Ureter (tissue), 1 donor: ENCODE measurements at regions not wholly inside any gene's neighbourhood (a gene's known extent, or its start where the extent isn't known, plus 50 kb on each side); places are given as distances from the start of the nearest gene placed in this dataset.

Source experiments
- DNase-seq: peaks from one replicate; pipeline ENCODE4 v3.0.0-alpha.2; 2020; ENCODE audit warnings: low spot score
- donor health status: DM: yes; HTN: yes; CAD: no.

DNA sequence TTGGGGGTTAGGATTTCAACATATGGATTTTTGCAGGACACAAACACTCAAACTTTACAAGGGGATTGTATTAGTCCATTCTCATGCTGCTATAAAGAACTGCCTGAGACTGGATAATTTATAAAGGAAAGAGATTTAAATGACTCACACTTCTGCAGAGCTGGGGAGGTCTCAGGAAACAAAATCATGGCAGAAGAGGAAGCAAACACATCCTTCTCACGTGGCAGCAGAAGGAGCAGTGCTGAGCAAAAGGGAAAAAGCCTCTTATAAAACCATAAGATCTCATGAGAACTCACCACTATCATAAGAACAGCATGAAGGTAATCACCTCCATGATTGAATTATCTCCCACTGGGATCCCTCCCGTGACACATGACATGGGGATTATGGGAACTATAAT is 1183.1 kb downstream of the ZPLD1 start:
- DNase-seq = no peak

DNA sequence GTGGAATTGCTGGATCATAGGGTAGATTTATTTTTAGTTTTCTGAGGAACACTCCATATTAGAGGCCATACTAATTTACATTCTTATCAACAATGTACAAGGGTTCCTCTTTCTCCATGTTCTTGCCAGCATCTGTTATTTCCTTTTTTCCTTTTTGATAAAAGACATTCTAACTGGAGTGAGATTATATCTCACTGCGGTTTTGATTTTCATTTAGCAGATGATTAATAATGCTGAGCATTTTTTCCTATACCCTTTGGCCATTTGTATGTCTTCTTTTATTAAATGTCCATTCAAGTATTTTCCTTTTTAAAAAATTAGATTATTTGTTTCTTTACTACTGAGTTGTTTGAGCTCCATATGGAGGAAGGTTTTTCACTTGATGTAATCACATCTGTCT is 1189.5 kb downstream of the ZPLD1 start:
- DNase-seq = no peak

DNA sequence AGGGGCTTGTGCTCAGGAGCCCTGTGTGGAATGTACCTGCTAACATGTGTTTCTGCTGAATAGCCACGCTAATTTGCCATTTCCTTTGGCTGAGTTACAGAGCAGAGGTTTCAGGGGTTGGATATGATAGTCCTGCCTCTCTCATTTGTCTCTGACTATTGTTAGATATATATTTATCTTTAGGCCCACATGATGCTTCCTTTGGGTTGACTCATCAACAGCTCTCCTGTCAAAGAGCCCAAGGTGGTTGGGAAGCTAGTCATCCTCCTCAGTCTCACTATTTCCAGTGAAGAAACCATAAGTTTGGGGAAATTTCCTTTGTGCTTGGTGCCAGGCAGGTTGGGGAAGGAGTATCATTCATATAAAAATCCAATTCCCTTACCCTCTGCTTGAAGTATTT is 1194.6 kb downstream of the ZPLD1 start:
- DNase-seq = no peak

GRCh38 chr3:103644450-103644849 is 1209.6 kb downstream of the ZPLD1 start:
- DNase-seq = no peak

DNA sequence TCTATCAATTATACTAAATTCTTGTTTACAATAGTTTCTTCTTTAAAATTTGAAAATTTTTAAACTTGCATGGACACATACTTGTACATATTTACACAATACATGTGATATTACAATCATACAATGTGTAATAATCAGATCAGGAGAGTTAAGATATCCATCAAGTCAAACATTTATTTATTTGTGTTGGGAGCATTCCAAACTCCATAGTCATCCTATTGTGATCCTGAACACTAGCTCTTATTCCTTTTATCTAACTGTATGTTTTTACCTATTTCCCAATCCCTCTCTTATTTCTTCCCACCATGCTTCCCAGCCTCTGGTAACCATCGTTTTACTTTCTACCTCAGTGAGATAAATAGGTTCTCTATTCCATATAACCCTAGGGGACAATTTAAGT is 1219.2 kb downstream of the ZPLD1 start:
- DNase-seq = no peak

DNA sequence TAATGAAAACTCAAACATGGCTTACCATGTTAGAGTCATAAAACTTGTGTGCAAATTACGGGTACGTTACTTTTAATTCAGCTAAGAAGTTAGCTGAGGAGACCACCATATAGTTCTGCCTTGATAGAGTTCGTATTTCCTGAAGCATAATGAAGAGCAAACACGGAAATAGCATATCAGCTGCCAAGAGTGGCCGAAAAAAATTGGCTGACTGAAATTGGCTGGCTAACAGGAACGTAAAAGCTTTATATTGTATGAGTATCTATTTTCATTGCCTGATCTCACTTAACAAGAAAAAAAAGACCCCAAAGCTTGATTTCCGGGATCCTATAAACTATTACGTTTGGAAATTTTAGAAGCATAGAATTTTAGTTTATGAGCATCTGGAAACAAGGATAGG is 1222.9 kb downstream of the ZPLD1 start:
- DNase-seq = no peak

DNA sequence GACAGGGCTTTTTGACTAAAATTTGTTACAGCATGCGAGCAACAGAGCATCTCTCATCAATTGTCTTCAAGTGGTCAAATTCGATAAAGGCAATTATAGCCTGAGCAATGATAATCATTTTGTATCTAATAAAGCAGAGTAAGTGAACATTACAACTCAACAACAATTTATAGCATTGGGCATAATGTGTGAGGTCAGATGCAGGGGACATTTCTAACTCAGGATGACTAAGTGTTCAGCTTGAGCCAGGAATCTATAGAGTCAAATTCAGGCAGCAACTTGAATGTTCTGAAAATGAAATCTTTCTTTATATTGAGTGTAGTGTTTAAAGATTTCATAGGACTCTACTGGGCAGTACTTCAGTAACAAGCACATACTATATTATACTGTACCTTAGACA is 1226.0 kb downstream of the ZPLD1 start:
- DNase-seq = no peak

- no peak for DNase-seq
Observed at GRCh38 chr3:103662591-103662990, 1227.8 kb downstream of the ZPLD1 start.

GRCh38 chr3:103672346-103672745 is 1237.5 kb downstream of the ZPLD1 start:
- no peak for DNase-seq

DNA sequence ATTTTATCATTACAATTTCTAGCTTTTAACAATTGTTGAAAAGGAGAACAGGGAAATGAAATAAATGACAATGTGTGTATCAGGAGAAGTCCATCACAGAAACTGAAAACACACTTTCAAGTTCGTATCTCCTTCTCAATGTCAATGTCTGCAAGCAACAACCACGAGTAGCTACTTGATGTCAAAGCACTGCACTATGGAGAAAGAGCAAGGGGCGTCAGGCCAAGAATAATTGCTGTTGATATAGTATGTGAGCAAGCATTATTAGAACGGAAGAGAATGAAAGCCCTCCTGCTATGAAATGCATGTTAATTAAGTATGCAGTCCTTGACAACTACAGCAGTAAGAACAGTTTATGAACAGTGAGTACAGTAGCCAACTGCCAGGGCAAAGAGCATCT is 1250.1 kb downstream of the ZPLD1 start:
- no peak for DNase-seq

GRCh38 chr3:103685939-103686338 is 1251.1 kb downstream of the ZPLD1 start:
- DNase-seq = no peak

DNA sequence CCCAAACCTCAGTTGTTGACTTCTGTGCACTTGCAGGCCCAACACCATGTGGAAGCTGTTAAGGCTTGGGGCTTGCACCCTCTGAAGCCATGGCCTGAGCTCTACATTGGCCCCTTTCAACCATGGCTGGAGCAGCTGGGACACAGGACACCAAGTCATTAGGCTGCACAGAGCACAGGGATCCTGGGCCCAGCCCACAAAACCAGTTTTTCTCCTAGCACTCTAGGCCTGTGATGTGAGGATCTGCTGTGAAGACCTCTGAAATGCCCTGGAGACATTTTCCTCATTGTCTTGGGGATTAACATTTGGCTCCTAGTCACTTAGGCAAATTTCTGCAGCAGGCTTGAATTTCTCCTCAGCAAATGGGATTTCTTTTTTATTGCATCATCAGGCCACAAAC is 1255.7 kb downstream of the ZPLD1 start:
- no peak for DNase-seq

DNA sequence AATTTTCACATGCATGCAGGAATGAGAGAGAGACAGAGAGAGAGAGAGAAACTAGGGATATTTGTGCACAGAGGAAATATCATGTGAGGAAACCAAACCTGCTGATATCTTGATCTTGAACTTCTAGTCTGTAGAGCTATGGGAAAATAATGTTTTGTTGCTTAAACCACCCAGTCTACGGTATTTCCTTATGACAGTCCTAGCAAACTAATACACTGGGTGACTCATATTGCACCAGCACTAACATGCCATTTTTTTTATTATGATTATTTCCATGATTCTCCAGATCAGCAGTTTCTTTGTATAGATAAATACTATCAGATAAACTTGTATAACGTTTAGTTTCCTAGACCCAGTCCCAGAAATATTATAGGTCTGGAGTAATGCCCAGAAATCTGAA is 1259.0 kb downstream of the ZPLD1 start:
- no peak for DNase-seq

GRCh38 chr3:103698646-103699045 is 1263.8 kb downstream of the ZPLD1 start:
- DNase-seq = no peak

- DNase-seq = no peak
Observed at GRCh38 chr3:103699228-103699627, 1264.4 kb downstream of the ZPLD1 start.

DNA sequence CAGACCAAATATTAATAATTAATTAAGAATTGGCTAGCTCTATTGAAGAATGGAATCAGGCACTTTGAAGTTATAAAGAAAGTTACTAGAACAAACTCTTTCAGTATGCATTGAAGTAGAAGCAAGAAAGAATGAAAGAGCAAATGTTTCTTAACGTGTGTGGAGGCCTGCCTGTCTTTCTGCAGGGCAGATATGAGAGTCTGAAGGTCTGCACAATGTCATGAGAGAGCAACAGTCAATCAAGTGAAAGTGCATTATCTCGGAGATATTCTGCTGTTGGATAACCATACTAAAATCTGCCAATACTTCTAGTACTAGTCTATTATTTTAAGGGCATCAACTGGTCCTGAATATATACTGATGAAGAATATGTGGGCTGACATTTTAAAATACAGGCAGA is 1270.8 kb downstream of the ZPLD1 start:
- no peak for DNase-seq

DNA sequence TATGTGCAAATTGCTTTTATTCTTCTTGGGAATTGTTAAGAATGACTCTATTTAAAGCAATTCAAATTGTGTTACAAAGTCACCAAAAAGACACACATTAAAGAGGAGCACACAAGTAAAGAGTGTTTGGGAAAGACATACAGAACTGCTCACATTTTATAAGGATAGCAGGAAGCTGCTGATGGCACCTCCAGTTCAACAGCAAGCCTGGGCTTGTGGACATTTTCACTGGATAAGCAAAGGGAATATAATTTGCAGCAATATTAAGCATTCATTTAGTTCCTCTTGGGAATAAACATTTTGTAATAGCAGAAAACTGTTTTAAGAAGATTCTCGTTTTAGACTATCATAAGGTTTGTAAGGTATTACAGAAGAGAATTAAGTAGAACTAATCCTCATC is 1271.9 kb downstream of the ZPLD1 start:
- DNase-seq = no peak

DNA sequence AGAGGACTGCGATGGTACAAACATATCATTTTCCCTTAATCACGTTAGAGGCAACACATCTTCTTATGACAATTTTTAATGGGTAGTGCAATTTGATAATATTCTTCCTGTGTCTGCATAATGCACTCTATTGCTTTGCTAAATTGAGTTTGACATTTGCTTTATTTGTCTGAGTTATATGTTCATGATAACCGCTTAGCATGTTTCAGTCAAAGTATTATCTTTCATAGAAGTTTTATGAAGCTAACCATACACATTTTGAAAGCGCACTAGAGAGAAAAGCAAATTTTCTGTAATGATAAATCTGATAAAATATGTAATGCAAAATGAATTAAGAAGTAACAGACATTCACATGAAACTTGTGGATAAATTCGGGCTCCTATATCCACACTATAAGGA is 1276.9 kb downstream of the ZPLD1 start:
- DNase-seq = no peak

DNA sequence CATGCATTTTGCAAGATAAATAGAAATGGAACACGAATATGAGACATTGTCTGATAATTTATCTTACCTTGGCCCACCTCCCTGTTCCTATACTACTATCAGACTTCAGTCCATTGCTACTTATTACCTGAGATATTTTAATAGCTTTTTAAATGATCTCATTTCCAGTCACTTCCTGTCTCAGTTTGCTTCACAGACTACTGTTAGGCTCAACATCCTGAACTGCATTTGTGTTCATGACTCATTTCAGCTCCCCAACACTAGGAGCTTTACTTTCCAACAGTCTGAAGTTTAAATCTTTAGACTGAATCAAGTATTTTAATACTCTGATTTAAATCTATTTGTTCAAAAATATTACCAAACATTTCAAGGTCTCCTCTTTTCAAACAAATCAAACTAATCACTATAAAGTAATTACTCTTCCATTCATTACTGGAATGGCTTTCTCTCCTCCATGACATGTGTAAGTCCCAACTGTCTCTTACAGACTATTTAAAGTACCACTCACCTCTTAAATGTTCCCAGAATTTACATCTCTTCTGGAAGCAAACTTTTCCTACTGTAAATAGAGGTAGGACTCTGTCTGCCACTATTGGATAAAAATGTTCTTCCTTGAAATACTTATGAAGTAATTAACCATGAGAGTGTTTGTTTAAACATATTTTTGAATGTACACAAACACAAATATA is 1277.6 kb downstream of the ZPLD1 start:
- DNase-seq = no peak

GRCh38 chr3:103729547-103729946 is 1294.7 kb downstream of the ZPLD1 start:
- DNase-seq = no peak

GRCh38 chr3:103730744-103731143 is 1295.9 kb downstream of the ZPLD1 start:
- DNase-seq = no peak

DNA sequence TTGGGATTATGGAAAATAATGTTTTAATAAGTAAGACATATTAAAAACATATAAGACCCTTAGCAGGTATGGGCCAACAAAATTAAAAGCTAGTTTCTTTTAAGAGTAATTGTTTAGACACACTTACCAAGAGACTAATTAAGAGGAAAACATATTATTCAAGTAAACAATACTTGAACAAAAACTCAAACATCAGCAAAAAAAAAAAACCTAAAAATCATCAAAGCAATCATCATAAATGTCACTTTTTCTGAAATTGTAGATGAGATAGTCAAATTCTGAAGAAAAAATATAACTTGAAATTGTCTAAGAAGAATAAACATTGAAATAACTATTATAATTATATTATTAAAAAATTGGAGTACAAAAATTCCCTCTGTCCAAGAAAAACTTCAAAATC is 1318.2 kb downstream of the ZPLD1 start:
- no peak for DNase-seq

DNA sequence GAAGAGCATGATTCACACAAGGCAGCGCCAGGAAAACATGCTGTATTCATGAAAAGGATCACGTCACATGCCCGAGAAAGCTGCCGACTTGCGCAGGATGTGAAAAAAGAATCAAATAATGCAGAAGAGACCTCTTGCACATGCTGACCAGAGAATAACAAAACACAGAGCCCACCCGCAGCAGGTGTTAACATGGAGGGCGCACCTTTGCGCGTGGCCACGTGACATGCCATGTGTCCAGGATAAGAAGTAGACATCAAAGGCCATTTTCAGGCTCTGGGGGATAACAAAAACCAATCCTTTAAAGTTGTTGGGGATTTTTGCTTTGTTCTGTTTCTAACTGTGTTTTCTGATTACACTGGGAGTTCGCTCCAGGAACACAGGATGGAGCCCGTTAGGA is 1332.8 kb downstream of the ZPLD1 start:
- DNase-seq = no peak

DNA sequence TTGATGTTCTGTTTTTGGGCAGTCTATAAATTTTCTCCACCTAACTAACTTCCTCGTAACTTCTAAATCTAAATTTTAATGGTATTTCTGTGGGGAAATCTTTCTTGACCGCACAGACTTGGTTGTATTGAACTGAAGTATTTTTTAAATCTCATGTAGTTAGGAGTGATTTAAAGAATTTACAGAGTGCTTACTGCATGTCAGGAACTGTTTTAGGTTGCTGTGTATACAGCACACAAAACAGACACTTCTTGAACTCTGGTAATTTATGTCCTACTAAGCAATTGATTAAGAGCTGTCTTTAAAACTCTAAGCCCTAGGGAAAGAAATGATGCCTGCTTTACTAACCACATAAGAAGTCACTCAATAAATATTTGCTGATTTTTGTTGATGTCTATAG is 1350.2 kb downstream of the ZPLD1 start:
- no peak for DNase-seq

- DNase-seq = no peak
Observed at GRCh38 chr3:103785537-103785936, 1350.7 kb downstream of the ZPLD1 start.
